ENCODE measurements at regions not wholly inside any gene's neighbourhood (a gene's known extent, or its start where the extent isn't known, plus 50 kb on each side); places are given as distances from the start of the nearest gene placed in this dataset.

- H3K27ac ChIP-seq: no peak overlapping the region
- no peaks in the 10 kb centered on the region for H3K27me3 ChIP-seq
- no peak for TF ChIP-seq CTCF (IDR thresholded peaks at IDR 0.05)
- H3K9ac ChIP-seq (ENCODE audit: low read depth in 2 of 2, low read length in 2 of 2): no peak overlapping the region
- H3K4me3 ChIP-seq: no peak overlapping the region
- intact Hi-C loops (cut with DNase I): no loop called here
- H3K9me3 ChIP-seq: no peaks in the 10 kb centered on the region
- no peaks in the 10 kb centered on the region for H3K4me1 ChIP-seq
- H3K36me3 ChIP-seq: no peaks in the 10 kb centered on the region
- no peak for DNase-seq
Observed at GRCh38 chr14:97298736-97299135, 501.6 kb downstream of the VRK1 start.

GRCh38 chr14:97299661-97300060 is 502.5 kb downstream of the VRK1 start:
- Histone ChIP-seq H3K4me3 (no peak overlapping the region), H3K27me3 (no peaks in the 10 kb centered on the region), H3K4me1 (no peaks in the 10 kb centered on the region), H3K27ac (no peak overlapping the region), H3K9ac (ENCODE audit: low read depth in 2 of 2, low read length in 2 of 2) (no peak overlapping the region), H3K36me3 (no peaks in the 10 kb centered on the region), H3K9me3 (no peaks in the 10 kb centered on the region)
- no peak for TF ChIP-seq CTCF (IDR thresholded peaks at IDR 0.05)
- intact Hi-C loops (cut with DNase I): no loop called here
- no peak for DNase-seq

GRCh38 chr14:97301931-97302559 is 504.9 kb downstream of the VRK1 start:
- no peak for DNase-seq
- intact Hi-C loops (cut with DNase I): no loop called here

GRCh38 chr14:97306133-97306759 is 509.1 kb downstream of the VRK1 start:
- Histone ChIP-seq H3K9me3 (no peaks in the 10 kb centered on the region), H3K27me3 (no peaks in the 10 kb centered on the region), H3K4me3 (no peak overlapping the region), H3K4me1 (no peaks in the 10 kb centered on the region), H3K36me3 (no peaks in the 10 kb centered on the region), H3K27ac (no peak overlapping the region), H3K9ac (ENCODE audit: low read depth in 2 of 2, low read length in 2 of 2) (no peak overlapping the region)
- DNase-seq: no peak
- TF ChIP-seq CTCF (IDR thresholded peaks at IDR 0.05): no peak
- intact Hi-C loops (cut with DNase I): no loop called here

More at GRCh38 chr14:97301931-97302559, 504.9 kb downstream of the VRK1 start:
- no peak overlapping the region for H3K4me3 ChIP-seq
- H3K36me3 ChIP-seq: no peaks in the 10 kb centered on the region
- H3K4me1 ChIP-seq: no peaks in the 10 kb centered on the region
- no peak for TF ChIP-seq CTCF (IDR thresholded peaks at IDR 0.05)
- H3K9me3 ChIP-seq: no peaks in the 10 kb centered on the region
- no peaks in the 10 kb centered on the region for H3K27me3 ChIP-seq
- no peak overlapping the region for H3K9ac ChIP-seq (ENCODE audit: low read depth in 2 of 2, low read length in 2 of 2)
- H3K27ac ChIP-seq: no peak overlapping the region

GRCh38 chr14:97306760-97307246 is 509.6 kb downstream of the VRK1 start:
- Histone ChIP-seq H3K4me1 (no peaks in the 10 kb centered on the region), H3K27ac (no peak overlapping the region), H3K27me3 (no peaks in the 10 kb centered on the region), H3K36me3 (no peaks in the 10 kb centered on the region), H3K9ac (ENCODE audit: low read depth in 2 of 2, low read length in 2 of 2) (no peak overlapping the region), H3K4me3 (no peak overlapping the region), H3K9me3 (no peaks in the 10 kb centered on the region)
- no peak for DNase-seq
- intact Hi-C loops (cut with DNase I): no loop called here
- TF ChIP-seq CTCF (IDR thresholded peaks at IDR 0.05): no peak

All from colonic mucosa (tissue), 4 donors.